ENCODE measurements at regions not wholly inside any gene's neighbourhood (a gene's known extent, or its start where the extent isn't known, plus 50 kb on each side); places are given as distances from the start of the nearest gene placed in this dataset.

DNA sequence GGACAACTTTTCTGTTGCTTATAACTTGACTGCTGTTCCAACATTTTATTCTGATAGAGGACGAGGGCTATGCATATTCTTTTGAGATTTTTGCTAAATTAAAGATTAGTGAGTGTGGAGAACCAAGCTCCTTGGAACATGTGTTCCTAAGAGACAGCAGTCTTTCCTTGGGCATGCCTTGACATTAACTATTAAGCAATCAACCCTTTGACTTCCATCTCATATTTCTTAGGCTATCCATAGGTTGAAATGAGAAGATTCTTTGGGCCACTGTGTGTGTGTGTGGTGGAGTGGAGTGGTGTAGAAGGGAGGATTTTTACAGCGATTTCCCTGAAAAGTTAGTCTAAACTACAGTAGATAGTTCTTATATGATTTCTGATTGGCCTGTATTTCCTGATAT is 127.4 kb upstream of the POF1B start:
- TF ChIP-seq CTCF (IDR thresholded peaks at IDR 0.05) (no peak), POLR2A (IDR thresholded peaks at IDR 0.05) (no peak), POLR2AphosphoS5 (IDR thresholded peaks at IDR 0.05) (no peak)

Measured in prostate gland (tissue), 2 donors.